ENCODE measurements at regions not wholly inside any gene's neighbourhood (a gene's known extent, or its start where the extent isn't known, plus 50 kb on each side); places are given as distances from the start of the nearest gene placed in this dataset.
"Not testable (repeated sequence)": the region's sequence is repeated elsewhere in the genome, so short reads cannot be mapped to it uniquely, and the experiment has no call there.

DNA sequence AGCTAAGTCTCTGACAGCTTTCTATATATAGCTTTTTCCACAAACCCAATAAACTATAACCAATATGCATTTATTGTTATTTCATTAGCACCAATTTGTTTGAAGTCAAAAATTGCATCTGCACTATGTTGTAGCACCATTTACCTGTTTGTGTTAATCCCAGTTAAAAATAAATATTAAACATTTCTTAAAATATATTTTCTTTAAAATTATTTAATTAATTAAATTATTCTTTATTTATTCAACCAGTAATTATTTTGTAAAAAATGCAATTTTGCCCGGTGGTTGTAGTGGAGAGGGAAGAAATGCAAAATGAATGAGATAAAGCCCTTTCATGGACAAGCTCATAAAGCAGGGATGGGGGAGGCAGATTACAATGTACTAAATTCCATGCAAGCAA, 1257.9 kb downstream of the PCDH17 start:
- no peak for DNase-seq (ENCODE audit: low read depth, low spot score)

DNA sequence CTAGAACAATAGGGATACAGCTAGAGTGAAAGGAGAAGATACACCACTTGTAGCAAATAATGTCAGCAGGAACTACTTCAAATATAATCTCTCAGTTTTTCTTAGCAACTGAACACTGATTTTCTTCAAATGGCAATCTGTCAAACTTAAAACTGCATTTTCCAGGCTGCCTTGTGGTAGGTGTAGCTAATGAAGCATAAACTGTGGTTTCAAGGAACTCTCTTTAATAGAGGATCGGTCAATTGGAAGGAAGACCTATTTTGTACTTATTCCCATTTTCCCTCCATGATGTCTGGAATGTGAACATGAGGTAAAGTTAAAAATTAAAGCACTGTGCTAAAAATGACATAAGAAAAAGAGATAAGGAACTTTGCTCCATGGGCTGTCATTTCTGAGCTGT, 1261.9 kb downstream of the PCDH17 start:
- DNase-seq (ENCODE audit: low read depth, low spot score) = no peak

DNA sequence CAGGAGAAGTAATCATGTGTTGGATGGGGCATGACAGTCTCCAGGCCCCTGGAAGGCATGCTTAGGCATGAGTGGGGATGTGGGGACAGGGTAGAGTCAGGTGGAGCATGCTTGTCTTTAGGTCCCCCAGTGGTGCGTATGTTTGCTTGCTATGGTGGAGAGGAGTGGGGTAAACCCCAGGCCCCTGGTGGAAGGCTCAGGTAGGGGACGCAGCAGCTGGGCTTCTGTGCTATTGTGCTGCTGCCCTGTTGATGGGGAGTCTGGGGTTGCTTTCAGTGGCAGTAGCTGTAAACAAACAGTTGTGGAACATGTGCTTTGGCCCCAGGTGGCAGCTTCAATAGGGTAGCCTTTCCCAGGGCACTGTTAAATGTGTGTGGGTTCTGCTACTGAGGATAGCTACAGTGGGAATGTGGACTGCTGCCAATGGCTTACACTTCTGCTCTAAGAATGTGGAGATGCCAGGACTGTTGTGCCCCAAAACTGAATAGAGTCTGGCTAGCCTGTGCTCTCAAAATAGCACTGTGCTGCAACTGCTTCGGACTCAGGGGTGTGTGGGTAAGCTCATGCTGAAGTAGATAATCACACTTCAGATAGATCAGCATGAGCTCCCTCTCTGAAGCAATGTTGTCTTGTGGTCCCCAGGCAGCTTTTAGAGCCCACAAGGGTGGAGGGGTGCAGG, 1257.3 kb downstream of the DIAPH3 start:
- no peak for DNase-seq (ENCODE audit: low read depth, low spot score)

DNA sequence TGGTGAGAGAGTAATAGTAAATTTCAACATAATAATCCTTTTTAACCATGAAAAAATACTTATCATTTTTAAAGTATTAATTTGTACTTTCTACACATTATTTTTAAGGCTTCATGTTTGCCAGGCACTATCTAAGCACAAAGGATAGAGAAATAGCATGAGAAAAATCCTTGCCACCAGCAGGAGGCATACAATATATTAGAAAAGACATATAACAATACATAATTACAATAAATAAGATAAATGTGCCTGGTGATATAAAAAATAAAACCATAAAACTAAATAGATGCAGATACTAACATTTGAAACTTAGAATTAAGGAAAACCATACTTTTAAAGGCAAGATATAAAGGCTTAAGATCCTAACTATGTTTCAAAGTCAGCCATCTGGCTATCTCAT, 1256.4 kb downstream of the DIAPH3 start:
- no peak for DNase-seq (ENCODE audit: low read depth, low spot score)

DNA sequence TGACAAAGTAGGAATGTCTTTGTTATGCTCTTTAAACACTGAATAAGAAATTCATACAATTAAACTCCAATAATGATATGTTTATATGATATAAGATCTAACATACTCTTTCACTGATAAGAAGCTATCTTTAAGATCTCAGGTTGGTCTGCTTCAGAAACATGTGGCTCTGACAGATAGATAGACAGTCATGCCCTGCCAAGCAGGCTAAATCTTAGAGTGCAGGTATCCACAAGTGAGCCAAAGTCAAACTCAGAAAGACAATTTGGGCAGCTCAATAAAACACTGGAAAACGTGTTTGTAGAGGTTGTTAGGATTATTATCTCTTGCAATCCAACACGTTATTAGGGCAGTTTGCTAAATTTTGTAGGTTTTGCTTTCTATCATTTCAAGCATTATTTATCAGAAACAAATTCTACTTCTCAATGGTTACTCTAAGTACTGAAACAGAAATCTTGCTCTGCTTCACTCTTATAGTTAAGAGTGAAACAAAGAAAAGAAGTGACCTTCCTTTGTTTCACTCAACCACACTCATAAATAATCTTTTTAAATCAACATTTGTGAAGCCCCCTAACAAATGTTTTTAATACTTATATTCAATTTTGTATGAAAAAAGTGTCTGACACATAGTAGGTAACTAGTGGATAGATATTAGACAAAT, 1255.6 kb downstream of the DIAPH3 start:
- DNase-seq (ENCODE audit: low read depth, low spot score) = no peak

DNA sequence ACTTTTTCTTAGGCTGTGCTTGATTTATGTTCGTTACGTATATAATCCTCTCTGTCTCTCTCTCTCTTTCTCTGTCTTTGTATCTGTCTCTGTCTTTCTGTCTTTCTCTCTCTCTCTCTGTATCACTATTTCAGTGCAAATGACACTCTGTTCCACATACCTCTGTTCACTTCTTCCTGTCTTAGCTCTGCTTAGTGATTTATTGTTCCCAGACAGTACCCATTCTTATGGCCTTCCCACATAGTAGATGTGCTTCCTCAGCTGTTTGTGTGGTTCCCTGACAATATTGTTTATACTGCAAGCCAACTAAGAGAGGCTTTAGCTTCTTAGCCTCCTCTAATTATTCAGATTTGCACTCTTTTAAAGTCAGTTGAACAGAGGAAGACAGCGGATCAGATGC, 1244.2 kb downstream of the DIAPH3 start:
- no peak for DNase-seq (ENCODE audit: low read depth, low spot score)

DNA sequence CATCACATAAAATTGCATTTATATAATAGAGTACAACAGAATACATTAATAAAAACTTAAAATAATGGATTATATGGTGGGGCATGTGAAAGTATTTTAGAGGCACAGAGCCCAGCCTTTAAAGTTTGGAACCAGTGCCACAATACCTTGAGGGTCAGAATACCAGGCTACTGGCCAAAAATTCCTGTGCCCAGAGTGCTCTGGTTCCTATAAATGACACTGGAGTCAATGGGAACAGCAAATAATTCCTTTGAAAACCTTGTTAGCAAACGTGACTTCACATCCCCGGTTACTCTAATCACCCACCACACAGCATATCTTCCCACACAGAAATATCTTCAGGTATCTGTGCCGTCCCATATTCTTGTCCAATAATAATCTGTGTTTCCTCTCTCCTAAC, 1242.6 kb downstream of the DIAPH3 start:
- no peak for DNase-seq (ENCODE audit: low read depth, low spot score)

DNA sequence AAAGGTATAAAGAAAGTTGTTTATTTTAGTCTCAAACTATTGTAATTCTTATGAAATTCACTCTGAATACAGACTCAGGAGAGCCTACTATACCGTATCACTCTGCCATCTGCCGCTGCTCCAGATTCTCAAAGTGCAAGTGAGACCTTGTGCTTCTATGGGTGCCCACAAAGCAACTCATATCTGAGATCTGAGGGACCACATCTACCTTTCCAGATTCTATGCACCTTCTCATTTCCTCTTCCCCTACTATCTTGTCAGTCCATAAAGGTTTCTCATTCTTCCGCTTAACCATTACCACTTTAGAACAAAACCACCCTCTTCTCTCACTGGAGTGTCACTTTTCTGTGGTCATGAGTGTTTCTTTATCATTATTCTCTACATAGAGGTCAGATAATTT, 1236.9 kb downstream of the DIAPH3 start:
- no peak for DNase-seq (ENCODE audit: low read depth, low spot score)

DNA sequence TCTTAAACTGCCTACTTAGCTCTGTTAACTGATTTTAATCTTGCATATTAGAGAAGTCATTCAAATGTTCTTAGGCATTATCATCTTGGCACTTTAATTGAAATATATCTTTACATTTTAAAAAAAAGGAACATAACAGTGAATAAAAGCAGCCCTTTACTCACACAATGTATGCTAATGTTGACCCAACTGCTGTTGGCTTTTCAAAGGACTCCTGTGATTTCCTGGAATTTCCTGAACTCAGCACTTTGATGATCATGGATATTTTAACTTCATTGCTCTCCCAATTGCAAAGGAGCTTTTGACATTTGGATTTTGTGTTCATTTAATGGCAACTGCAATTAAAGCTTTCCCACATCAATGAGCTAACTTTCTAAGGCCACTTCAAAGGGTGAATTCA, 1230.3 kb downstream of the DIAPH3 start:
- no peak for DNase-seq (ENCODE audit: low read depth, low spot score)

DNA sequence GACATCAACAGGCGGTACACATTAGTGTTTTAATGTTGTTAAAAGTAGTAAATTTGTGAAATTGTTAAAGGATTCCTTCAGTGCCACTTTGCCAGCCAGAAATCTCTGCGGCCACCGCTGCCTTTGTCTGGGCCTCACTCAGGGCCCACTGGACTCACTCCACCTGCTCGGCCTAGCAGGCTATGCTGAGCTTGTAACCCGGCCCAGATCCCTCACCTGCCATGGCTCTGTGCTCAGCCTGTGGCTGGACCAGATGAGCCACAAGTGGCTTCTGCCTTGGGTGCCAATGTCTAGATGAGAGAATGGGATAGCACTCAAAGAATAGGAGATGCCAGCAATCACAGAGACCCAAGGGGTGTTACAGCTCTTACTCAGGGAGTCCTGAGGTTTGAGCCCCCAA, 1228.0 kb downstream of the DIAPH3 start:
- DNase-seq (ENCODE audit: low read depth, low spot score) = no peak

DNA sequence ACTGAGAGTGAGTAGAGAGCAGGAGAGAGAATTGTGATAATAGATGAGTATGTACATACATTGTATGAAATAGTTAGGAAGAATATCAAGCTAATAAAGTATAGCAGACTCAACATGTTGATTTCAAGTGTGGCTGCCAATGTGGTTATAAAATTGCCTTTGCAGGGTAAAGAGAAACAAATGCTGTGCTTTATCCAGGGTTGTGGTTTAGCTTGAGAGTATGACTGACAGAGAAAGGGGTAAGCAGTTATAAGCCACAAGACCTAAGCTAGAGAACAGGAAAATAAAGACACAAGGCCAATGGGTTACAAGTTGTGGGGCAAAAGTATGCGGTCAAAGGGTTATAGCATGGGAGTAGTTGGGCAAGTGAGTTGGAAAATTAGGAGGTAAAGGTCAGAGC, 1217.5 kb downstream of the DIAPH3 start:
- no peak for DNase-seq (ENCODE audit: low read depth, low spot score)

DNA sequence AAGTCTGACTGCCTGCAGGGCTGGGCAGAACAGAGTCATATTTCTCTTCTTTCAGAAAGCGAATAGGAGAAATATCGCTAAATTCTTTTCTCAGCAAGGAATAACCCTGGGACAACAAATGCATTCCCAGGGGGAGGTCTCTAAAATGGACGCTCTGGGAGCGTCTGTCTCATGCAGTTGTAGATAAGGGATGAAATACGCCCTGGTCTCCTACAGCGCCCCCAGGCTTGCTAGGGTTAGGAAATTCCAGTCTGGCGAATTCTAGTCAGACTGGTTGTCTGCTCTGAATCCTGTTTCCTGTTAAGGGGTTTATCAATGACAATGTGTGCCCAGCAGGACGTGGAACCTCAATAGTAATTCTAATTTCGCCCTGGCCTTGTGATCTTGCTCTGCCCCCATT, 1214.1 kb downstream of the DIAPH3 start:
- no peak for DNase-seq (ENCODE audit: low read depth, low spot score)

DNA sequence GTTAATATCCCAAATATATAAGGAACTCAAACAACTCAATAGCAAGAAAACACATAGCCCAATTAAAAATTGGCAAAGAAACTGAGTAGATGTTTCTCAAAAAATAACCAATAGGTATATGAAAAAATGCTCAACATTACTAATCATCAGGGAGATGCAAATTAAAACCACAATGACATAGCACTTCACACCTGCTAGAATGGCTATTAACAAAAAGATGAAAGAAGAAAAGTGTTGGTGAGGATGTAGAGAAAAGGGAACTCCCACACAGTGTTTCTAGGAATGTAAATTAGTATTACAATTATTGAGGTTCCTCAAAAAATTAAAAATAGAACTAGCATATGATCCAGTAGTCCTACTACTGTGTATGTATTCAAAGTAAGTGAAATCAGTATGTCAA, 1212.8 kb downstream of the DIAPH3 start:
- no peak for DNase-seq (ENCODE audit: low read depth, low spot score)

DNA sequence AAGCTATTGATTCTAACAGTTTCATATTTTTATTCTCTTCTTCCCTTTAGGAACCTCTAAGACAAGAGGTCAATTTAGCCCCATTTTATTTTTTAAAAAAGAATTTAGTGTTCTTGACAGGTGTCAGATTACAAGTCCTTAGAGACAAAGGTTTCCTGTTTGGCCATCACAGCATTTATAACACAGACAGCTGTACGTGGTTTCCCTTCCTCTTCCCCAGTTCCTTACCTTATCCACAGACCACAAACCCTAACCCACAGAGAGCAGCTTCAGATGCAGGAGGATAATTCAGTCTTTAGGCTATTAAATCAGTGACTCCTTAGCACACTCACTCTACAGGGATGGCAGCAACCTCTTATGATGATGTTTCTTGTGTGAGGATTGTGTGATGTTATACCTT, 1210.1 kb downstream of the DIAPH3 start:
- no peak for DNase-seq (ENCODE audit: low read depth, low spot score)

DNA sequence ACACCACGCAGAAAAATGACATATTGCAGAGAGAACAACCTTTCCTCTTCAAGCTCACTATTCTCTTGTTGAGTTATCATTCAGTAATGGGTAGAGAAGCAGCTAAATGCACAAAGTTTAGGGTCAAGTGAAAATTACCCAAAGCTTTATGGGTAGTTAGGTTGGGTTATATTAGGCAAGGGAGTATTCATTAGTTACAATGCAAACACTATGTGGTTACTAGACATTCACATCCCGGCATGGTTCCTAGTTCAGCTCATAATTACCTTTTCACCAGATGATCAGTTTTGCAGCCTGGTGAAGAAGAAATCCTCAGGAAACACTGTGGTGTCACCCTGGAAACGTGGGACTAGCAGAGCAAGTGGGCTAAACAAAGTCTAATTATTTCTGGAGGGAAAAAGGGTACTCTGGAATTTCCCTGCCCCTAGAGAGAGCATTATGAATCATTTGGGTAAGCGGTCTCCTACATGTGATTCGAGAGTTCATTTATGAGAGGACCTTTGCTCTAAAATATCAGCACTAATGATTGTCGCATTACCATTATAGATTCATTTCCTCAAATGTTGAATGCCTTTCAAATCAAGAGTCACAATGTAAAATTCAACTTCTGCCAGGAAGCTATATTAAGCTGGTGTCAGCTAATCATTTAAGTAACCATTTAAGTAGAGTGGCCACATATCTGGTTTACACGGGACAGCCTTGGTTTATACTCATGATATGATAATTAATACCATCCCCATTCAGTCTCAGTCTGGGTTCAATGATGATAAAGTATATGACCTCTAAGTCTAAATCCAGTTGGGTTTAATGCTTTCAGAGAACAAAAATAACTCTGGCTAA, 1208.0 kb downstream of the DIAPH3 start:
- no peak for DNase-seq (ENCODE audit: low read depth, low spot score)

DNA sequence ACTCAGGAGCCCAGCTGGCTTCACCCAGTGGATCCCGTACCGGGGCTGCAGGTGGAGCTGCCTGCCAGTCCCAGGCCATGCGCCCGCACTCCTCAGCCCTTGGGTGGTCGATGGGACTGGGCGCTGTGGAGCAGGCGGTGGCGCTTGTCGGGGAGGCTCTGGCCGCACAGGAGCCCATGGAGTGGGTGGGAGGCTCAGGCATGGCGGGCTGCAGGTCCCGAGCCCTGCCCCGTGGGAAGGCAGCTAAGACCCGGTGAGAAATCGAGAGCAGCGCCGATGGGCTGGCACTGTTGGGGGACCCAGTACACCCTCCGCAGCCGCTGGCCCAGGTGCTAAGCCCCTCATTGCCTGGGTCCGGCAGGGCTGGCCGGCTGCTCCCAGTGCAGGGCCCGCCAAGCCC, 1205.6 kb downstream of the DIAPH3 start:
- not testable (repeated sequence) for DNase-seq (ENCODE audit: low read depth, low spot score)

DNA sequence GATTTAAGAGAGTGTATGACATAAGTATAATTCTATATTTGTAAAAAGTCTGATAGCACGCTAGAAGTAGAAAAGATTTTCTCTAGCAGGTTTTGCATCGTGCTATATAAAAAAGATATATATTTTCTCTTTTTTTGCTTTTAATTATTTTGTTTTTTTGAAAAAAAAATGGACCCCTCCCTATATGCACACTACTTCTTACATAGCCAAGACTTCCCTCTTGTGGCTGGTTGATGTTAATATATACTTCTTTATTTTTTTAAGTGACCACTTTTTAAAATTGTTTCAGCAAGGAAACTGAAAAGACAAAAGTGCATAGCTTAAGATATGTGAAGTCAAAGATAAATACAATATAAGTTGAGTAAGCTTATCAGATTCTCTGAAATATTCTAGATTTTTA, 1202.8 kb downstream of the DIAPH3 start:
- DNase-seq (ENCODE audit: low read depth, low spot score) = no peak

DNA sequence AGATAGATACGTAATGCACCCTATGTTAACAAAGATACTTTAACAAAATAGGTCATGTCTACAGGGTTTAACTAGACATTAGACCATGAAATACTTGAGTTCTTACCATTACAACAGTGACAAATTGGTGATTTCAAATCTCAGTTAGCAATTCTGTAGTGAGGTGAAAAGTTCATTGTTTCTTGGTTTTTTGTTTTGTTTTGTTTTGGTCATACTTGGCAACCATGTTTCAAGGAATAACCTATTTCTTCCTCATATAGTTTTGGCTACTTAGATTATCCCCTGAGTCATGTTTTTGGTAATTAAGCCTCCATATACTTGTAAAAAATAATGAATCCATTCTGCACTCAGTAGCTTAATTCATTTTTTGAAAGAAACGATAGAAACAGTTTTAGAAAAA, 1200.4 kb downstream of the DIAPH3 start:
- no peak for DNase-seq (ENCODE audit: low read depth, low spot score)

DNA sequence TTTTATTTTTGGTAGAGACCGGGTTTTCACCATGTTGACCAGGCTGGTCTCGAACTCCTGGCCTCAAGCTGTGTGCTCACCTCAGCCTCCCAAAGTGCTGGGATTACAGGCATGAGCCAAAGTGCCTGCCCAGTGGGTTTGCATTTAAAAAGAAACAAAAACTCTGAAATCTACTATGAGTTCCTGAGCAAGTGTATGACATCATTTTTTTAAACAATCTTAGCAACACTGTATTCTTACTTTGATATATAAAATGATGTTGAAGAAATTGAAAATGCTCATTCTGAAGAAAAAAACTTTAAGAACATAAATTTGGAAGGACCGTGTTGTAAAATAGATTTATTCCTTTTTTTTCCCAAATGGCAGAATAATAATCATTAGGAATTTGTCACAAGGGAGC, 1199.7 kb downstream of the DIAPH3 start:
- no peak for DNase-seq (ENCODE audit: low read depth, low spot score)

DNA sequence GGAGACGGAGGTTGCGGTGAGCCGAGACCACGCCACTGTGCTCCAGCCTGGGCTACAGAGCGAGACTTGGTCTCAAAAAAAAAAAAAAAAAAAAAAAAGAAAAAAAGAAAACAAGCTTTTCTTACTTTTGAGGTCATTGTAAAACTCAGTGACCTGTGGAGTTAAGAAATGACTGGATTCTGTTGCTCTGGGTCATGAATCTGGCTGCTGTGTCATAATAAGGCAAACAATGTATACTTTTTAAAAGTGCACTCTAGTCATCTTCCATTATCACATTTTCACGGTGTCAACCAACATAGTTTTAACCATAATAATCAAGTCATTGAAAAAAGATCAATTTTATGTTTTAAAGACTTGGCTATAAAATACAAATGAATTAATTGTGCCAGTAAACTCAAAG, 1186.6 kb downstream of the DIAPH3 start:
- no peak for DNase-seq (ENCODE audit: low read depth, low spot score)

DNA sequence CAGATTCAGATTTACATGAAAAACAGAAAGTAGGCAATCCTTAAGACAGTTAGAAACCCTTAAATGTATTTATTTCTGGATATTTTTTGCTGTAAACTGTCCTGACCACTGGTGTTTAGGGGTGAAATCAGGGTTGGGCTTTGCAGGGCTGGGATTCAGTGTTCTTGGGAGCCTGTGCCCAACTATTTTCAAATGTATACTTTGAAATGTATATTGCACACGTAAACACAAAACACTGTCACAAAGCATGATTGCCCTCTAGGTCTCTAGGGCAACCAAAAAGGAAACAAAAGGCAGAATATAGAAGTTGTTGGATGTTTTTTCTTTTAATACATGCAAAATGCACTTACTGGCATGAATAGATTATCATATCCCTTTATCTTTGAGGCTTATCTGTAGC, 1185.4 kb downstream of the DIAPH3 start:
- DNase-seq (ENCODE audit: low read depth, low spot score) = no peak

DNA sequence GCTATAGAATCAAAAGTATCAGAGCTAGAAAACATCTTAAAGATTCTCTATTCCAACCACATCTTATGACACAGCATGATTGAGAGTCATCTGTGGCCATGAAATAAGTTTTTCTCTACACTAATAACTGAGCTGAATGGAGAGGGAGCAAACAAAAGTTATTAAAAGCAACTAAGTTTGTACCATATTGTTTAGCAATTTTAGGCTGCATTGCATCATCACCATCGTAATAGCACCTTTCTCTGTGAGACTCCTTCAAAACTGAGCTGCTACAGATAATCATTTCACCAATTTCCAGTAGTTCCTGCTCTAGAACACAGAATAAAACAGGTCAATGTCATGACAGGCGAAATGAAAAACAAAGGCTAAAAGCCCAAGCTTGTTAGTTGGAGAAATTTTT, 1183.9 kb downstream of the DIAPH3 start:
- no peak for DNase-seq (ENCODE audit: low read depth, low spot score)

DNA sequence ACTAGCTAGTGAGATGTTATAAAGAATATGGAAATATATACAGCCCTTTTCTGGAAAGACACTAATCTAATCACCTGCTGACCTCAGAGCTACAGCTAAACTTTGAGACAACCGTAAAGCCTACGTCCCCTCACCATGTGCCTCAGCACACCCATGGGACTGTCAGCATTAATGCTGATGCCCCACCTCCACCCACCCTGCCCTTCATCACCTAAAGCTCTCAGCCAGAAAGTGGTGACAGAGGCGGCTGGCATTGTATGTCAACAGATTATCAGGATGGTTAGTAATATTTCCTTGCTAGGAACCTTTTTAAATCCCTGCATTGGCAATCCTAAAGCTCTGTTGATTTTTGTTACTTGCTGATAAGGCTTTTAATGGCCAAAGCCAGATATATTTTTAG, 1177.9 kb downstream of the DIAPH3 start:
- no peak for DNase-seq (ENCODE audit: low read depth, low spot score)
